Ramos (cell line): ENCODE measurements at regions not wholly inside any gene's neighbourhood (a gene's known extent, or its start where the extent isn't known, plus 50 kb on each side); places are given as distances from the start of the nearest gene placed in this dataset.
"Not testable (repeated sequence)": the region's sequence is repeated elsewhere in the genome, so short reads cannot be mapped to it uniquely, and the experiment has no call there.

Source experiments
- in situ Hi-C: fragments of 300-500 bp; cut with MboI; formaldehyde crosslinking; loops from one replicate; pipeline ENCODE4 v1.14.3; 2022; ENCODE audit warnings: low sequenced_read_pairs; ENCODE audit not compliant: unreplicated experiment

GRCh38 chr12:90621927-90622326 is 333.0 kb downstream of the CCER1 start:
- in situ Hi-C loops, result no loop called here

DNA sequence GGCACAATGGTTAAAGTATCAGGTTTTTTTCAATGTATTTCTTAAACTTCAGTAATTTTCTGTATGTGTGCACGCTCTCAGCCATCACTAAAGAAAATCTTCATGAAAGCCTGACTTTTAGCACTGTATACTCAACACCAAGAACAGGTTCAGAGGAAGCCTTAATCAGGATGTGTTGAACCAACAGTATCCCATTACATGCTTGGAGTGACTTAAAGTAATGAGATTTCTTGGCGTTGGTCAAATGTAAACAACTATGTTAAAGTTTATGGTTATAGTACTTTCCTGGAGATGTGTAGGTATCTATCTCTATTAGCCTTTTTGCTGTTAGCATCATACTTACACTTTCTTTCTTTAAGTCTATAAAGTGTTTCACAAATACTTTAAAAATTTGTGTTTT is 335.0 kb downstream of the CCER1 start:
- in situ Hi-C loops, result no loop called here

- in situ Hi-C loops, result no loop called here
These were observed 336.4 kb downstream of the CCER1 start for GRCh38 chr12:90618586-90618985.

DNA sequence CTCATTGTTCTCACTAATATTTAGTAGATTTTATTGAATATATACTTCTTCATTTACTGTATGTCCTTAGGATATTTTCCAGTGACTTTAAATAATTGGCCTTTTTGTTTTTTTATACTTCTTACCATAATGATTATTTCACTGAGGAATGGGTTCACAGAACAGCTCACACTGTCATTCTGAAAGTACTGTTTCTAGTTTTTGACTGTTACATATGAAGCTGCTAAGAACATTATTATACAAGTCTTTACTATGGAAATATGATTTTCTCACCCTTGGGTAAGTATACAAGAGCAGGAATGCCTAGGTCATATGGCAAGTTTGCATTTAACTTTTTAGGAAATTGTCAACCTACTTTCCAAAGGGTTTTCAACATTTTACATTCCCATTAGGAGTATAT is 343.1 kb downstream of the CCER1 start:
- in situ Hi-C loops, result no loop called here

DNA sequence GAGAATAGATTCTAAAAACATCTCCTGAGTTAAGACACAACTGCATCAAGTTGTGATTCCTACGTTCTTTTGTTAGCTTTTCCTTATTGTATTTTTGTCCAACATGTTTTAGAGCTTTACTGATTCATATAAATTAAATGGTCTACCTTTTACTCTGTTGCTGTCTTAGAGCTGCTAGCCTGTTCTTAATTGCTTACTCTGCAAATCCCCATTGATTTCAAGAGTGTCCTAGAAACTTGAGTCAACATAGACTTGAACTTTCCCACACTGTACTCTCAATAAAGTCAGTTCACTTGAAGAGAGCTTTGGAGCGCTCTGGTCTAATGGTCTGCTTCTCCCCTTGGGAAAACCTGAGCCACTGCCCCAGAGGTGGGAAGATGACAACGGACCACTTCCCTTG is 343.9 kb downstream of the CCER1 start:
- in situ Hi-C loops, result no loop called here

DNA sequence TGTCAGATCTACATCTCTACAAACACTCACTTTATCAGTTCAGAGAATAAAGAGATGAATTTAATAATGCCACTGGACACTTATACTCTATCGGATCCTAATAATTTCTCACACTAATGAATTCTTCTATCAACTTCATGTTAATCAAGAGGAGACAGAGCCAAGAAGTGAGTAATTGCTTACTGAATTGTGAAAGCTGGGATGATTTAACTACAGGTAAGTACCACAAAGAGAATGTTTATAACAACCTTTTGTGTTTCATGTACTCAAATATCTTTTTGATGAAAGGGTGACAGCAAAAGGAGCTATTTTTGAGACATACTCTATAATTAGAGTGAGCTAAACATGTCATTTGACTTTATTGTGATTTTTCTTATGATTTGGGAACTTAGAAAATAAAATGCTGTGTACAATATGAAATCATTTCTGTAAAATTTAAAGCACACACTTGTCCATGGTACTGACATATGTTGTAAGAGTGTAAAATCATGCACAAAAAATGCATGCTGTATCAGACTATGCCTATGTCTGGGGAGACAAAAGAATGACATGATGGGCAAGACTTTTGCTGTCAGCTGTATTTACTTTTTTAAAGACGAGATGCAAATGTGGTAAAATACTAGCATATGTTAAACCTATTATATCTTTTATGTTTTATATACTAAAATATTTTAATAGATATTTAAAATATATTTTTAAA is 361.2 kb downstream of the CCER1 start:
- in situ Hi-C loops, result no loop called here

DNA sequence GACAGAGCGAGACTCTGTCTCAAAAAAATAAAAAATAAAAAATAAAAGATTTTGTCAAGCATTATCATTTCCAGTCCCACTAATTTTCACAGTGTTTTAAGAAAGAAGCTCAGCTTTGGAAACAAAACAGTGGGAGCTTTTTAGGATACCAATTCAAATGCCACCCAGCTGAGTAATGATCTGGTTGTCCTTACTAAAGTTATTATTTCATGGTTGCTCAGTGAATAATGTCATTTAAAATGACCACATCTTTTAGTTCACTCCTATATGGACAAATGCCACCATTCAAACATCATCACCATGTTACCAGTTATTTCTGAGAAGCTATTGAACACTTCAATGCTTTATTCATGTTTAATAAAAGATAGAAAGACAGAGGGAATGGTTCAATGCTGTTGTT is 365.0 kb downstream of the CCER1 start:
- in situ Hi-C loops, result no loop called here

DNA sequence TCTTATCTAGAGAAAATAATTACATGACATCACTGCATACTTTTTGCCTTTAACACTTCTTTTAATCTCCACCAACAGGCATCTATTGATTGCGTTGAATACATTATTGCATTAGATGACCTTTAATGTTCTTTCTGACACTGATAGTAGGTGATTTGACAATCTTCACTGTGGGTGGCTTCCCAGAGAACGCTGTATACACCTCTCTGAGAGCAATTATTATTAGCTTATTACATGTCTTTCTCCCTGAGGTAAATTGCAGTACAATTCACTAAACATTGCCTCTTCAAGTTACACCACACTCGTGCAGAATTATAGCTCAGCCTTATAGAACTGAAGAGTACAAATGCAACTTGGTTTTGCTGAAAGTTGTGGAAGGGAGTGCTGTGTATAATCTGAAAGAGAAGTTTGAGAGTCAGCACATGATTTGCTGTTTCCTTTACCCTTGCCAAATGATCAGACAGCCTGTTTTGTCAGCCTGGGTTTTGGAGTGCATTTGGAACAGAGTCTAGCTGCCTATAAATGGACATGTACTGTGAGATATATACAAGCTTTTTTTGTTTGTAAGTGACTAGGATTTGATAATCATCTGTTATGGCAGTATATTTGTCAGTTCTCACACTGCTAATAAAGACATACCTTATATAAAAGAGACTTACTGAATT is 369.2 kb downstream of the CCER1 start:
- in situ Hi-C loops, result no loop called here

- in situ Hi-C loops, result no loop called here
These were observed 378.3 kb downstream of the CCER1 start for GRCh38 chr12:90576707-90577106.

DNA sequence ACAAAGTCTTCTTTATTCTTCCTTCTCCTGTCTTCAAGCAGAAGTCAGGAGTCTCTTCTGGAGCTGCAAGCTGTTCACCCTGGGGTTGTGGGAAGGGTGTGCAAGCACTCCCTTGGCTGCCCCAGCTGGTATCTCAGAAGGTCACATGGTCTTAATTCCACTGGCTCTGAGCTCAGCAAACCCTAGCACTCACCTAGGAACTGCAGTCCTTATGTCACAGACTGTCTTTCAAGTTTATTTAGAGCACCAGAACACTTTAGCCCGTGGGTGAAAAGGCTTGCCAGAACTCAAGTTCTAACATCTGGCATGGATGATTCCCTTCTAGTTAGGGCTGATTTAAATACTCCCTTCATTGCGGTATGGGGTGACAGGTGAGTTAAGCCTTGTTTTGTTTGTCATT is 379.0 kb downstream of the CCER1 start:
- in situ Hi-C loops, result no loop called here

DNA sequence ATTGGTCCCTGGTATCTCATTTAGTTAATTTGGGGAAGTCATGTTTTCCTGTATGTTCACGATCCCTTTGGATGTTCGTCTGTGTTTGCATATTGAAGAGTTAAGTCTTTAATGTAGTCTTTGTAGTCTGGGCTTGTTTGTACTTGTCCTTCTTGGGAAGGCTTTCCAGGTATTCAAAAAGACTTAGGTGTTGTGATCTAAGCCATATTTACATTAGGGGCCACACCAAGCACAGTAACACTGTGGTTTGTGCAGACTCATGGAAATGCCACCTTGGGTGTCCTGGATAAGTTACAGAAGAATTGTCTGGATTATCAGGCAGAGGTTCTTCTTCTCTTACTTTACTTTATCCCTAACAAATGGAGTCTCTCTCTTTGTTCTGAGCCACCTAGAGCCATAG is 380.3 kb downstream of the CCER1 start:
- in situ Hi-C loops, result no loop called here

DNA sequence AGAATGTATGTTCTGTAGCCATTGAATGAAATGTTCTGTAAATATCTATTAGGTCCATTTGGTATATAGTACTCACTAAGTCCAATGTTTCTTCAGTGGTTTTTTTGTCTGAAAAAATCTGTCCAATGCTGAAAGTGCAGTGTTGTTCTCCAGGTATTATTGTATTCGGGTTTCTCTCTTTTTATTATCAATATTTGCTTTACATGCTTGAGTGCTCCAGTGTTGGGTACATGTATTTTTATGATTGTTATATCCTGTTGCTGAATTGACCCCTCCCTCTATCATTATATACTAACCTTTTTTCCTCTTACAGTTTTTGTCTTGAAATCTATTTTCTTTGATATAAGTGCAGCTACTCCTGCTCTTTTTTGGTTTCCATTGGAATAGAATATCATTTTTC is 382.2 kb downstream of the CCER1 start:
- in situ Hi-C loops, result no loop called here

GRCh38 chr12:90569685-90570084 is 385.3 kb downstream of the CCER1 start:
- in situ Hi-C loops, result no loop called here

DNA sequence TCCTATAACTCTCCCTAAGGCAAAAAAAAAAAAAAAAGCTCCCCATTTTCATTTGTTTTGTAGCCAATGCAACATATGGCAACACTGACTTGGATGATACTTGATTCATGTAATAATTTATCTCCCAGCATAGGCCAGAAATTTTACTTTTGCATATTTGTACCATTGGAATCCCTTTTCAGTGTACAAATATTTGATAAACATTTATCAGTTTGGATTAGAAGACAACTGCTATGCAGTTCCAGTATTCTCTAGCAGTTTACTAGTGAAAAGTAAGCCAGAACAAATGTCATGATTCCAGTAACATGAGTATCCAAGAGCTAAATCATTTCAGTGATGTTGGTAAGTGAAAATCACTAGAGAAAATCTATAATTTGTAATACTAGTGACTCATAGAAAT is 392.3 kb downstream of the CCER1 start:
- in situ Hi-C loops, result no loop called here

DNA sequence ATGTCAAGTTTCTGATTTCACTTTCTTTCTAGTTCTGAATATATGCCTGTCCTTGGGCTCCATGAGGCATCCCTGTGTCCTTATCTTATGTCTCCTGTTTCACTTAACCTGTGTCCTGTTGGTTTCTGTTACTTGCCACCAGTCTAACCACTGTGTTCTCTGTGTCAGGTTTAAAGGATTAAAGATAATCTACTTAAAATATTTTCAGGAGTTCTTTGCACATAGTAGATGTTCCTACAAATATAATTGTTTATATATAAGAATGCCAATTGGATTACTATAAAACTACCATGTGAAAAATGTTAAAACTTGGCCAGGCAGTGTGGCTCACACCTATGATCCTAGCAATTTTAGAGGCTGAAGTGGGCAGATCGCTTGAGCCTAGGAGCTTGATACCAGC is 406.4 kb downstream of the CCER1 start:
- in situ Hi-C loops, result no loop called here

GRCh38 chr12:90546511-90546910 is 408.5 kb downstream of the CCER1 start:
- in situ Hi-C loops, result no loop called here

- in situ Hi-C loops, result no loop called here
These were observed 411.1 kb downstream of the CCER1 start for GRCh38 chr12:90543841-90544240.

- in situ Hi-C loops, result no loop called here
These were observed 411.6 kb downstream of the CCER1 start for GRCh38 chr12:90543374-90543773.

GRCh38 chr12:90542852-90543251 is 412.1 kb downstream of the CCER1 start:
- in situ Hi-C loops, result not testable (repeated sequence)

DNA sequence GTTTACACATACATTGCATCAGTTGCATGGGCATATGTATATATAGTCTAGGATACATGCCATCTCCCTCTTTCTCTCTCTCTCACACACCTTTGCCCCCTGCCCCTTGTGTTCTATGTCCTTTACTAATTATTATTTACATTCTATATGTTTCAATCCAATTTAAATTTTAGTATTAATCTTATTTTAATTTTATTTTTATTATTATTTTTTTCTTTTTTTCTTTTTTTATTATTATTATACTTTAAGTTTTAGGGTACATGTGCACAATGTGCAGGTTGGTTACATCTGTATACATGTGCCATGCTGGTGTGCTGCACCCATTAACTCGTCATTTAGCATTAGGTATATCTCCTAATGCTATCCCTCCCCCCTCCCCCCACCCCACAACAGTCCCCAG is 421.1 kb downstream of the CCER1 start:
- in situ Hi-C loops, result not testable (repeated sequence)

DNA sequence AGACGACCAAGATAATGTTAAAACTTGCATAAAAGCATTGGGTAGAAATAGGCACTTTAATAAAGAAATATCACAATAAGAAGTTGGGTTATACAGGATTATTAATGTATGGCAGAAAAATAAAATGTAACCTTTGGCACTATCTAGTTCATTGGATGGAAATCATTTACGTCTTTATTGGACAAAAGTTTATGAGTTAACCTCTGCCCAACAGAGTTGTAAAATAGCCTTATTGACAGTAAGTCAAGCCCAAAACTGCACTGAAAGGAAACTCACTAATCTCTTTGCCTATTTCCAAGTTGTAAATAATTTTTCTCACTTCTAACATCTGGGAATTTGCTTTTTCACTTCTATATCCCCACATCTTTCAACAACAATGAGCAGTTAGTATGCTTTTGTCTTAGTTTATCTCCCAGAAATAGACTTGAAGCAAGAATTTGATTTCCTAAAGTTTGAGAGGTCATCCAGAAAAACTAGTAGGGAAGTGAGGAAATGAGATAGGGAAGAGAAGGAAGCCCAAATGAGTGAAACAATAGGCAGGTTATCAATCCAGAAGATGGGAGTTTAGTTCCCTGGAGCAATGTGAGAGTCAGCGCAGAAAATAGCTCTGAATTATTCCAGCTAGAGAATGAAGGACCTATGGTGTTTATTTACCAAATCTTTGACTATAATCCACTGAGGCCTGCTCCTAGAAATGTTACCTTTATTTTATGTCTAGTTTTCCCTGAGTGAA is 434.8 kb downstream of the CCER1 start:
- in situ Hi-C loops, result no loop called here

DNA sequence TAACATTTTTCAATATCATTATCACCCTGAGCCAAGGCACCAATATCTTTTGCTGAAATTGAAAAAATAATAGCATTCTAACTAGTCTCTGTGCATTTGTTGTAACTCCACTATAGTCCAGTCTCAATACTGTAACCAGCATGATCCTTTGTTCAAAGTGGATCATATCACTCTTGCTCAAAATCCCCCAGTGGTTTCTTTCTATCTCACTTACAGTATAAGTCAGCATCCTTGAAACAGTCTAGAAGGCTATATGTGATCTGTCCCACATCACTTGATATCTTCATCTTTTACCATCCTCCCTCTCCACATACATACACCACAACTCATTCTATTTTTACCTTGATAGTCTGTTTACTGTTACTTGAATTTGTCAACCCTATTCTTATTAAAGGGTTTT is 435.7 kb downstream of the CCER1 start:
- in situ Hi-C loops, result no loop called here
